IMR-90 (cell line): ENCODE measurements at regions not wholly inside any gene's neighbourhood (a gene's known extent, or its start where the extent isn't known, plus 50 kb on each side); places are given as distances from the start of the nearest gene placed in this dataset.

Experiments
- ATAC-seq: fragments of 200-7000 bp; cut with Tn5 transposase; 2 replicates; pipeline ENCODE4 v1.9.1; 2020; ENCODE audit warnings: low read depth, mild to moderate bottlenecking, moderate library complexity
- BruUV-seq: library from RNA; stranded (reverse); fragments of 400-500 nt; replicated peaks from 2 replicates; lab custom pipeline; 2021; lab: Mats Ljungman, UMichigan
- CTCF ChIA-PET: fragments of 300-600 bp; formaldehyde crosslinking; extraction: SDS; loops from one replicate; lab custom pipeline; 2021; ENCODE audit warnings: antibody characterized with exemption; lab: Yijun Ruan, JAX
- POLR2A ChIA-PET: fragments of 300-600 bp; sonication (Branson Sonifier 250); formaldehyde crosslinking; loops from one replicate; lab custom pipeline; 2022; ENCODE audit warnings: antibody characterized with exemption; ENCODE audit not compliant: unreplicated experiment; lab: Charles Lee
- DNase-seq: peaks from one replicate; pipeline ENCODE4 v3.0.0; 2013
- H2AFZ ChIP-seq: replicated peaks from 2 replicates; pipeline ENCODE3; 2013; ENCODE audit warnings: low read length, mild to moderate bottlenecking; ENCODE audit not compliant: poor library complexity
- H2AK5ac ChIP-seq: 2 replicates; pipeline ENCODE4 v1.6.1; 2013; ENCODE audit warnings: low read depth, low read length, inconsistent platforms
- H2AK9ac ChIP-seq: replicated peaks from 2 replicates; pipeline ENCODE3; 2013; ENCODE audit warnings: mild to moderate bottlenecking, low read depth, low read length, moderate library complexity; ENCODE audit not compliant: poor library complexity
- H2BK120ac ChIP-seq: 2 replicates; pipeline ENCODE4 v1.6.1; 2013; ENCODE audit warnings: low read depth, low read length, inconsistent platforms
- H2BK15ac ChIP-seq: 3 replicates; pipeline ENCODE4 v1.6.1; 2013; ENCODE audit warnings: low read depth, low read length, inconsistent platforms
- H2BK20ac ChIP-seq: 2 replicates; pipeline ENCODE4 v1.6.1; 2013; ENCODE audit warnings: low read depth, mild to moderate bottlenecking, inconsistent platforms, low read length, moderate library complexity
- H2BK5ac ChIP-seq: 2 replicates; pipeline ENCODE4 v1.6.1; 2013; ENCODE audit warnings: mild to moderate bottlenecking, low read depth, low read length, inconsistent platforms; ENCODE audit not compliant: poor library complexity, severe bottlenecking
- H3K14ac ChIP-seq: replicated peaks from 2 replicates; pipeline ENCODE4 v1.6.1; 2013; ENCODE audit warnings: low read depth, low read length, inconsistent platforms
- H3K18ac ChIP-seq: 2 replicates; pipeline ENCODE4 v1.6.1; 2013; ENCODE audit warnings: low read depth, low read length, control low read depth
- H3K23ac ChIP-seq: 2 replicates; pipeline ENCODE4 v1.6.1; 2013; ENCODE audit warnings: low read depth, low read length, inconsistent platforms
- H3K27ac ChIP-seq: 2 replicates; pipeline ENCODE4 v1.5.1; 2013; ENCODE audit warnings: mild to moderate bottlenecking, control low read depth, low read length; ENCODE audit not compliant: insufficient read depth
- H3K27me3 ChIP-seq: 2 replicates; pipeline ENCODE4 v1.6.1; 2013; ENCODE audit warnings: low read length; ENCODE audit not compliant: control insufficient read depth, insufficient read depth
- H3K36me3 ChIP-seq: 2 replicates; pipeline ENCODE4 v1.6.1; 2013; ENCODE audit warnings: low read length, mixed read lengths; ENCODE audit not compliant: control insufficient read depth, insufficient read depth
- H3K4ac ChIP-seq: 2 replicates; pipeline ENCODE4 v1.6.1; 2013; ENCODE audit warnings: low read depth, low read length, inconsistent platforms
- H3K4me1 ChIP-seq: 2 replicates; pipeline ENCODE4 v1.6.1; 2013; ENCODE audit warnings: low read length, mixed read lengths; ENCODE audit not compliant: control insufficient read depth, insufficient read depth
- H3K4me2 ChIP-seq: 2 replicates; pipeline ENCODE4 v1.6.1; 2013; ENCODE audit warnings: low read depth, mild to moderate bottlenecking, control low read depth, low read length, moderate library complexity
- H3K4me3 ChIP-seq: 2 replicates; pipeline ENCODE4 v1.5.1; 2013; ENCODE audit warnings: low read depth, mild to moderate bottlenecking, control low read depth, low read length, moderate library complexity; ENCODE audit not compliant: insufficient read depth
- H3K56ac ChIP-seq: 2 replicates; pipeline ENCODE4 v1.6.1; 2013; ENCODE audit warnings: low read length, inconsistent platforms; ENCODE audit not compliant: insufficient read depth; ENCODE audit errors: extremely low read depth
- H3K79me1 ChIP-seq, 2 experiments: 2 replicates each; pipeline ENCODE4 v1.6.1; 2013; ENCODE audit warnings: low read length in 2 of 2, inconsistent platforms in 1 of 2, low read depth in 1 of 2
- H3K9ac ChIP-seq: 2 replicates; pipeline ENCODE4 v1.6.1; 2013; ENCODE audit warnings: low read depth, low read length, control low read depth
- H3K9me1 ChIP-seq: 2 replicates; pipeline ENCODE4 v1.6.1; 2013; ENCODE audit warnings: low read length, inconsistent platforms; ENCODE audit not compliant: insufficient read depth
- H3K9me3 ChIP-seq: 2 replicates; pipeline ENCODE4 v1.6.1; 2013; ENCODE audit warnings: low read length; ENCODE audit not compliant: control insufficient read depth, insufficient read depth
- H4K20me1 ChIP-seq: 2 replicates; pipeline ENCODE4 v1.6.1; 2013; ENCODE audit warnings: low read length, inconsistent platforms; ENCODE audit not compliant: insufficient read depth
- H4K5ac ChIP-seq: 2 replicates; pipeline ENCODE4 v1.6.1; 2013; ENCODE audit warnings: mild to moderate bottlenecking, low read depth, low read length, control low read depth
- H4K8ac ChIP-seq, 2 experiments: 2 replicates each; pipeline ENCODE4 v1.6.1; 2013; ENCODE audit warnings: low read depth in 2 of 2, low read length in 2 of 2, control low read depth in 1 of 2, inconsistent platforms in 1 of 2
- H4K91ac ChIP-seq: 2 replicates; pipeline ENCODE4 v1.6.1; 2013; ENCODE audit warnings: low read depth, low read length, inconsistent platforms; ENCODE audit not compliant: insufficient read depth
- CEBPB ChIP-seq: IDR thresholded peaks from 2 replicates; pipeline ENCODE4 v1.6.1; 2012; ENCODE audit warnings: low read depth, low read length, improper control_type of control experiment
- NFE2L2 ChIP-seq: fragments of 150-350 bp; IDR thresholded peaks from 2 replicates; pipeline ENCODE4 v1.6.1; 2016; ENCODE audit warnings: low read depth, mild to moderate bottlenecking, low read length
- RCOR1 ChIP-seq: IDR thresholded peaks from 2 replicates; pipeline ENCODE4 v1.6.1; 2012; ENCODE audit warnings: mild to moderate bottlenecking, low read length, improper control_type of control experiment; ENCODE audit not compliant: insufficient replicate concordance
- WGBS, 2 experiments: methylation state at CpG; one replicate each; pipeline versions ENCODE4 v1.1.5 to v1.1.7; 2013; ENCODE audit warnings: missing lambda C conversion rate in 2 of 2; ENCODE audit not compliant: insufficient read length in 1 of 2; ENCODE audit errors: extremely low coverage in 2 of 2; 5-methylcytosine and 5-hydroxymethylcytosine counted together
- dilution Hi-C: fragments of 300-500 bp; cut with HindIII; formaldehyde crosslinking; loops from one replicate; pipeline ENCODE4 v1.14.3; 2018; ENCODE audit warnings: low sequenced_read_pairs; ENCODE audit not compliant: unreplicated experiment
- in situ Hi-C: fragments of 300-500 bp; cut with MboI; formaldehyde crosslinking; loops from 3 replicates; pipeline ENCODE4 v1.14.3; 2019; ENCODE audit warnings: low sequenced_read_pairs, inconsistent platforms, mixed read lengths
- intact Hi-C: fragments of 100-400 bp; cut with micrococcal nuclease; formaldehyde crosslinking; loops from 2 replicates; pipeline ENCODE4 v1.10.0; 2022

DNA sequence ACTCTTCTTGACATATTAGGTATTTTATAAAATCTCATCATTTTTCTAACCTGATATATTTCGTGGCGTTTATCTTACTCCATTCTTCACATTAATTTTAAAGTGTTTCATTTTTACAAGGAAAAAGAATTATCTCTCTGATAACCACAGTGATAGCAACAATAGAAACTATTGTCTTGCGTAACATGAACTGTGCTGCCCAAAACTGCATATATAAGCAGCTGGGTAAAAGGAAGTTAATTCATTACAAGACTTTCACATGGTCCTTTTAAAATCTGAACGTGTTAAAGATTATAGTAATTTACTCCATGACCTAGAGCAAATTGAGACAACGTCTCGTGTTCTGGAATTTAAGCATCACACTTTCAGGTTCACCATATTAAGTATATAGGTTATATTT, 210.4 kb upstream of the GRIA4 start:
- Histone ChIP-seq H2AK9ac (no peak overlapping the region), H2AFZ (no peak overlapping the region), H2BK20ac (no peak overlapping the region), H3K79me1 (no peaks in the 10 kb centered on the region), H2BK15ac (no peak overlapping the region), H2AK5ac (no peak overlapping the region), H3K18ac (no peak overlapping the region), H4K91ac (no peak overlapping the region), H3K4me2 (no peak overlapping the region), H3K27me3 (no peaks in the 10 kb centered on the region), H3K4me1 (no peaks in the 10 kb centered on the region), H3K14ac (no peak overlapping the region), H3K9me3 (no peaks in the 10 kb centered on the region), H3K56ac (no peak overlapping the region), H3K4me3 (no peak overlapping the region), H4K8ac (no peak overlapping the region), H3K4ac (no peak overlapping the region), H3K36me3 (no peaks in the 10 kb centered on the region), H3K9ac (no peak overlapping the region), H2BK5ac (no peak overlapping the region), H3K9me1 (no peaks in the 10 kb centered on the region), H3K23ac (no peak overlapping the region), H4K5ac (no peak overlapping the region), H3K27ac (no peak overlapping the region), H4K20me1 (no peaks in the 10 kb centered on the region), H2BK120ac (no peak overlapping the region)
- CTCF ChIA-PET: no interaction called here
- intact Hi-C loops: no loop called here
- dilution Hi-C loops: no loop called here
- TF ChIP-seq CEBPB: peak; percentile 36
- no peak for TF ChIP-seq NFE2L2
- TF ChIP-seq RCOR1: no peak
- POLR2A ChIA-PET: no interaction called here
- no CpG with 5 or more reads among the region's 6 CpGs for WGBS, 2 experiments
- DNase-seq (no peak), ATAC-seq (no peak)
- no TSS peak for BruUV-seq
- in situ Hi-C loops: no loop called here
